SU-DHL-6 (cell line): ENCODE measurements at regions not wholly inside any gene's neighbourhood (a gene's known extent, or its start where the extent isn't known, plus 50 kb on each side); places are given as distances from the start of the nearest gene placed in this dataset.

Source experiments
- EZH2phosphoT487 ChIP-seq: fragments of 200-600 bp; sonication (generic), shearing (Covaris generic); conservative IDR thresholded peaks from 2 replicates; pipeline ENCODE4 v1.6.1; 2018; ENCODE audit warnings: mild to moderate bottlenecking, antibody characterized with exemption, low read length, moderate library complexity, mixed read lengths
- TF ChIP-seq, protein P1 (sequence below): fragments of 200-600 bp; sonication (generic); IDR thresholded peaks from one replicate; pipeline ENCODE4 v1.5.1; 2017; ENCODE audit warnings: antibody characterized with exemption, mild to moderate bottlenecking, low read length, moderate library complexity; ENCODE audit not compliant: insufficient read depth, poor library complexity, severe bottlenecking

DNA sequence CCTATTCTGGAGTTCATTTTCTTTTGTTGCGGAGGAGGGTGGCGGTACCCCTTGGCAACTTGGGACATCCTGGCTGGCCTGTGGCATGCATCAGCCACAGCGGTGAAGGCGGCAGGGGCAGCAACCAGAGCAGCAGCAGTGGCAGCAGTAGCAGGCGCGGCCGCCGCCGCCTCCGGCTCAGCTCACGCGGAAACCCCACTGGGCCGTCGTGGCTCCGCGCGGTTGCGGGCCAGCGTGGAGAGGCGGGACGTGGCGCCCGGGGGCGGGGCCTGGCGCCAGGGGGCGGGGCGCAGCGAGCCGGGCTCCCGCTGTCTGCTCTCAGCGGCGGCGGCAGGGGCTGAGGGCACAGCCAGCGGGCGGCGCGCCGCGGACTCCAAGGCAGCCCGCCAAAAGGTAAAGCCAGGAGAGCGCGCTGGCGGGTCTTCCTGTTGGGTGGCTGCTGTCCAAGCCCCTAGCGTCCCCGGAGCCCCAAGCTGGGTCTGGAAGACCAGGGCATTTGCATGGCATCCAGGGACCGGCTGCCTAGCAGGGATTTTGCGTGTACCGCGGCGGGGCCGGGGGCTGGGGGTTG is 334.4 kb upstream of the THRB start:
- TF ChIP-seq, protein P1, sequence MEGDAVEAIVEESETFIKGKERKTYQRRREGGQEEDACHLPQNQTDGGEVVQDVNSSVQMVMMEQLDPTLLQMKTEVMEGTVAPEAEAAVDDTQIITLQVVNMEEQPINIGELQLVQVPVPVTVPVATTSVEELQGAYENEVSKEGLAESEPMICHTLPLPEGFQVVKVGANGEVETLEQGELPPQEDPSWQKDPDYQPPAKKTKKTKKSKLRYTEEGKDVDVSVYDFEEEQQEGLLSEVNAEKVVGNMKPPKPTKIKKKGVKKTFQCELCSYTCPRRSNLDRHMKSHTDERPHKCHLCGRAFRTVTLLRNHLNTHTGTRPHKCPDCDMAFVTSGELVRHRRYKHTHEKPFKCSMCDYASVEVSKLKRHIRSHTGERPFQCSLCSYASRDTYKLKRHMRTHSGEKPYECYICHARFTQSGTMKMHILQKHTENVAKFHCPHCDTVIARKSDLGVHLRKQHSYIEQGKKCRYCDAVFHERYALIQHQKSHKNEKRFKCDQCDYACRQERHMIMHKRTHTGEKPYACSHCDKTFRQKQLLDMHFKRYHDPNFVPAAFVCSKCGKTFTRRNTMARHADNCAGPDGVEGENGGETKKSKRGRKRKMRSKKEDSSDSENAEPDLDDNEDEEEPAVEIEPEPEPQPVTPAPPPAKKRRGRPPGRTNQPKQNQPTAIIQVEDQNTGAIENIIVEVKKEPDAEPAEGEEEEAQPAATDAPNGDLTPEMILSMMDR: no peak
- TF ChIP-seq EZH2phosphoT487: no peak
